ENCODE measurements at regions not wholly inside any gene's neighbourhood (a gene's known extent, or its start where the extent isn't known, plus 50 kb on each side); places are given as distances from the start of the nearest gene placed in this dataset.

DNA sequence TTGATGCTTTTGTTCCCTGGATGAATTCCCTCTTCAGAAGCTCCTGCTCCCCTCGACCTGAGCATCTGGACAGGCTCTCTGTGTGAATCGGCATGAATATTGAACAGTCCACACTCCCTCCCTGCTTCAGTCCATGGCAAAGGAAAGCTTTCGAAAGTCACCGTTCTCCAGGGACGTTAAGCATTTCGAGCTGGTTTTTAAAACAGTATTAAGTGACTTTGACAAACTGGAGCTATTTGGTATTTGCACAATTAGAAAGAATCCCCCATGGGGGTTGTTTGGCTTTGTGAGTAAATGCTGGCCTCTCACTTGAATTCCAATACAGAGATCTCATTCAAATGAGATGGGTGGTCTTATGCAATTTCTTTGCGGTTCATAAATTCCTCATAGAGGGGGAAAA, 85.3 kb upstream of the TIAM2 start:
- no peak overlapping the region for H3K27ac Mint-ChIP-seq
- no peaks in the 10 kb centered on the region for H3K4me1 Mint-ChIP-seq (ENCODE audit: low read depth)
- no peak for DNase-seq
- H3K4me3 Mint-ChIP-seq: no peak overlapping the region
- TF ChIP-seq CTCF (IDR thresholded peaks at IDR 0.05): no peak
- no peaks in the 10 kb centered on the region for H3K36me3 Mint-ChIP-seq (ENCODE audit: low read depth)
- no peaks in the 10 kb centered on the region for H3K27me3 Mint-ChIP-seq (ENCODE audit: insufficient read depth)
- H3K9me3 Mint-ChIP-seq: no peaks in the 10 kb centered on the region

- no peak overlapping the region for H3K27ac Mint-ChIP-seq
- no peak overlapping the region for H3K4me3 Mint-ChIP-seq
- H3K27me3 Mint-ChIP-seq (ENCODE audit: insufficient read depth): no peaks in the 10 kb centered on the region
- no peak for DNase-seq
- no peak for TF ChIP-seq CTCF (IDR thresholded peaks at IDR 0.05)
- H3K9me3 Mint-ChIP-seq: no peaks in the 10 kb centered on the region
- no peaks in the 10 kb centered on the region for H3K36me3 Mint-ChIP-seq (ENCODE audit: low read depth)
- no peaks in the 10 kb centered on the region for H3K4me1 Mint-ChIP-seq (ENCODE audit: low read depth)
Measured at GRCh38 chr6:154914288-154914687, 80.8 kb upstream of the TIAM2 start.

- DNase-seq: no peak
- Mint-ChIP-seq H3K36me3 (ENCODE audit: low read depth) (no peaks in the 10 kb centered on the region), H3K4me3 (no peak overlapping the region), H3K4me1 (ENCODE audit: low read depth) (peaks cover 16% of the 10 kb centered on the region), H3K27me3 (ENCODE audit: insufficient read depth) (no peaks in the 10 kb centered on the region), H3K27ac (no peak overlapping the region), H3K9me3 (no peaks in the 10 kb centered on the region)
- TF ChIP-seq CTCF (IDR thresholded peaks at IDR 0.05): no peak
Measured at GRCh38 chr6:154916857-154917256, 78.3 kb upstream of the TIAM2 start.

DNA sequence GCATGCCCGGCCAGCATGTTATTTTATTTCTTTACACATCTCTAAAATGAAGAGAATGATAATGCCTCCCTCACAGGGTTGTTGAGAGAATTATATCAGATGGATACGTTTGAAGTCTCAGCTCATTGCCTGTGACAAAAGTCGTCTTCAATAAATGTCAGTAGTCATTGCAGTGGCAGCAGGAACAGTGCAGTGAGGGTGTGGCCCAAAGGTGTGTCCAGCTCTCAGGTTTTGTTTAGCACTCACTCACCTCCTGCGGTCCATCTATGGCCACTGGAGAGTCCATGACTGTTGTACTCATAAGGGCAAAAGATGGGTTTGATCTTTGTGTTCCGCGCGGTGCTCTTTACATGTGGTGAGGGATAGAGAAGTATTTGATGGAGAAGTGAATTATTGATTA, 77.2 kb upstream of the TIAM2 start:
- DNase-seq: no peak
- Mint-ChIP-seq H3K27ac (no peak overlapping the region), H3K36me3 (ENCODE audit: low read depth) (no peaks in the 10 kb centered on the region), H3K27me3 (ENCODE audit: insufficient read depth) (no peaks in the 10 kb centered on the region), H3K4me1 (ENCODE audit: low read depth) (peaks cover 18% of the 10 kb centered on the region), H3K9me3 (no peaks in the 10 kb centered on the region), H3K4me3 (no peak overlapping the region)
- TF ChIP-seq CTCF (IDR thresholded peaks at IDR 0.05): no peak

DNA sequence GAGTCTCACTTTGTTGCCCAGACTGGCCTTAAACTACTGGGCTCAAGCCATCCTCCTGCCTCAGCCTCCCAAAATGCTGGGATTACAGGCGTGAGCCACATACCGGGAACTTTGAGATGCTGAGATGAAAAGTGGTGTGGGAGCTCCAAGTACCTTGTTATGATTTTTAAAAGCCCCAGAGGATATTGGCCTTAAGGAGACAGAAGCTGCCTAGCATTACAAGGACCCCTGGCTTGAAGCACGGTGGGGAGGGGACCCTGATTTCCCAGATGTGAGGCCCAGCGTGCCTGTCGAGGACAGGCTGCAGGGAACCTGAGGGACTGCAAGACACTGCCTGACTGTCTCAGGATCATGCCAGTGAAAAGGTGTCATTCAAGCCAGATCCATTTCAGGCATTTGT, 75.3 kb upstream of the TIAM2 start:
- Mint-ChIP-seq H3K36me3 (ENCODE audit: low read depth) (no peaks in the 10 kb centered on the region), H3K4me1 (ENCODE audit: low read depth) (peaks cover 24% of the 10 kb centered on the region), H3K27me3 (ENCODE audit: insufficient read depth) (no peaks in the 10 kb centered on the region), H3K9me3 (no peaks in the 10 kb centered on the region), H3K27ac (no peak overlapping the region), H3K4me3 (no peak overlapping the region)
- no peak for TF ChIP-seq CTCF (IDR thresholded peaks at IDR 0.05)
- no peak for DNase-seq
